OCI-LY7 (cell line): ENCODE measurements at regions not wholly inside any gene's neighbourhood (a gene's known extent, or its start where the extent isn't known, plus 50 kb on each side); places are given as distances from the start of the nearest gene placed in this dataset.

Experiments used
- EZH2phosphoT487 ChIP-seq: fragments of 200-600 bp; sonication (generic); IDR thresholded peaks from 2 replicates; pipeline ENCODE4 v1.6.1; 2018; ENCODE audit warnings: low read depth, borderline replicate concordance, mild to moderate bottlenecking, mixed run types, antibody characterized with exemption, low read length, moderate library complexity, mixed read lengths
- TF ChIP-seq, protein P1 (sequence below): fragments of 200-600 bp; sonication (generic); conservative IDR thresholded peaks from 2 replicates; pipeline ENCODE4 v1.5.1; 2014; ENCODE audit warnings: mild to moderate bottlenecking, antibody characterized with exemption, low read length, moderate library complexity, mixed read lengths

DNA sequence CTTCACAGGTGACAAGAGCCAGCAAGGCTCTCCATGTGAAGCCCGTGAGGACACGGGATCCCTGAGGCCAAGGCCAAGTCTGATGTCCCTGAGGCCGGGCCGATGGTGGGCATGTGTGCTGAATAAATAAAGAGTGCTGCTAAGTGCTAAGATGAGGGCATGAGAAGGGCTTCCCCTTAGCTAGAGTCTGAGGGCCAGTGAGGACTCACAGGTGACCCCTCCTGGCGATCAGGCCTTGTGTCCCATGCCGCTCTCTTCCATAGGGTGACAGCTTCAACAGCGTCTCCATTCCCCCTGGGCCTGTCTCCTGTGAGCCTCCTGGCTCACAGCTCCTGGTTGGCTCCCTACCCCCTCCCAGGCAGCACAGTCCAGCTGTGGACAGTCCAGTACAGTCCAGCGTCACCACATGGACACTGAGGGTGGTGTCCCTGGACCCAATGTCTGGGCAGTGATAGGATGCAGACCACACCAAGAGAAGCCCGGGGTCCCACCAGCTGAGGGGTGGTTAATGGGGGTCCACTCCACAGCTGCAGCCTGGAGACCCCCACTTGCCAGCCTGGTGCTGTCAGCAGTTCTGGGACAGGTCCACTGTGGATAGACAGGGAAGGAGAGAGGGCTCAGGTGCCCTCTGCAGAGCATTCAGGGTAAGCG, 1033.2 kb downstream of the TBC1D22A start:
- TF ChIP-seq, protein P1, sequence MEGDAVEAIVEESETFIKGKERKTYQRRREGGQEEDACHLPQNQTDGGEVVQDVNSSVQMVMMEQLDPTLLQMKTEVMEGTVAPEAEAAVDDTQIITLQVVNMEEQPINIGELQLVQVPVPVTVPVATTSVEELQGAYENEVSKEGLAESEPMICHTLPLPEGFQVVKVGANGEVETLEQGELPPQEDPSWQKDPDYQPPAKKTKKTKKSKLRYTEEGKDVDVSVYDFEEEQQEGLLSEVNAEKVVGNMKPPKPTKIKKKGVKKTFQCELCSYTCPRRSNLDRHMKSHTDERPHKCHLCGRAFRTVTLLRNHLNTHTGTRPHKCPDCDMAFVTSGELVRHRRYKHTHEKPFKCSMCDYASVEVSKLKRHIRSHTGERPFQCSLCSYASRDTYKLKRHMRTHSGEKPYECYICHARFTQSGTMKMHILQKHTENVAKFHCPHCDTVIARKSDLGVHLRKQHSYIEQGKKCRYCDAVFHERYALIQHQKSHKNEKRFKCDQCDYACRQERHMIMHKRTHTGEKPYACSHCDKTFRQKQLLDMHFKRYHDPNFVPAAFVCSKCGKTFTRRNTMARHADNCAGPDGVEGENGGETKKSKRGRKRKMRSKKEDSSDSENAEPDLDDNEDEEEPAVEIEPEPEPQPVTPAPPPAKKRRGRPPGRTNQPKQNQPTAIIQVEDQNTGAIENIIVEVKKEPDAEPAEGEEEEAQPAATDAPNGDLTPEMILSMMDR, result no peak
- no peak for TF ChIP-seq EZH2phosphoT487
